WI38 (cell line): ENCODE measurements at regions not wholly inside any gene's neighbourhood (a gene's known extent, or its start where the extent isn't known, plus 50 kb on each side); places are given as distances from the start of the nearest gene placed in this dataset.

Experiments used
- H3K4me3 ChIP-seq: 2 replicates; pipeline ENCODE4 v1.5.1; 2011; ENCODE audit warnings: low read depth, mild to moderate bottlenecking, control low read depth, low read length
- CTCF ChIP-seq: IDR thresholded peaks from 2 replicates; pipeline ENCODE4 v1.5.1; 2012; ENCODE audit warnings: low read depth, mild to moderate bottlenecking, control low read depth, low read length

- no peak overlapping the region for H3K4me3 ChIP-seq
- no peak for TF ChIP-seq CTCF
Observed at GRCh38 chr22:47623763-47624148, 861.3 kb downstream of the TBC1D22A start.

- TF ChIP-seq CTCF: no peak
- H3K4me3 ChIP-seq: no peak overlapping the region
Observed at GRCh38 chr22:47623066-47623762, 860.8 kb downstream of the TBC1D22A start.

- no peak for TF ChIP-seq CTCF
- H3K4me3 ChIP-seq: no peak overlapping the region
Observed at GRCh38 chr22:47622541-47622940, 860.1 kb downstream of the TBC1D22A start.

- TF ChIP-seq CTCF: no peak
- no peak overlapping the region for H3K4me3 ChIP-seq
Observed at GRCh38 chr22:47621253-47621652, 858.8 kb downstream of the TBC1D22A start.

- no peak overlapping the region for H3K4me3 ChIP-seq
- no peak for TF ChIP-seq CTCF
Observed at GRCh38 chr22:47620391-47620790, 857.9 kb downstream of the TBC1D22A start.

GRCh38 chr22:47619631-47620030 lies 857.2 kb downstream of the TBC1D22A start:
- no peak for TF ChIP-seq CTCF
- no peak overlapping the region for H3K4me3 ChIP-seq

- TF ChIP-seq CTCF: no peak
- H3K4me3 ChIP-seq: no peak overlapping the region
Observed at GRCh38 chr22:47618180-47619010, 855.9 kb downstream of the TBC1D22A start.
